ENCODE measurements at regions not wholly inside any gene's neighbourhood (a gene's known extent, or its start where the extent isn't known, plus 50 kb on each side); places are given as distances from the start of the nearest gene placed in this dataset.

DNA sequence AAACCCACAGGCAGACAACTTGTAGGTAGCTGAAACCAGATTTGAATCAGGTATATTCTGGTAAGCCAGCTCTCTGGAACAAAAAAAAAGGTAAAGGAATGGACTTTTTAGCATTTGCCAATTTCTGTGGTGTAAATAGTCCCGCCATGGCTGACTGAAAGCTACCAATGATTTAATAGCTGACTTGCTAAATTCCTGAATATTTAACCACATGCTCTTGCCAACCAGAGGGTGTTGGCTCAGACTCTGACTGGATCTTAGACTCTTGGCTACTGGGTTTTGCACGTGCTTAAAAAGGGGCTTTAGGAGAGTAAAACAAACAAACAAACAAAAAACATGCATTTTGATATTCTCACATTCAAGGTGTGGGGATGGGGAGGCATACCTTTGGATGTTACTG is 600.0 kb upstream of the CDH4 start:
- no TSS peak for BruUV-seq (replicated peaks)
- H3K4me2 ChIP-seq (ENCODE audit: low read depth, low read length) = no peak overlapping the region
- no peak overlapping the region for H2BK20ac ChIP-seq (ENCODE audit: low read depth, low read length)
- H3K9me1 ChIP-seq (ENCODE audit: insufficient read depth, low read length) = no peaks in the 10 kb centered on the region
- dilution Hi-C loops (cut with HindIII; ENCODE audit: low sequenced_read_pairs, unreplicated experiment) = no loop called here
- no peaks in the 10 kb centered on the region for H3K4me1 ChIP-seq (ENCODE audit: control insufficient read depth, insufficient read depth, low read length)
- no peak overlapping the region for H2AK5ac ChIP-seq (ENCODE audit: low read depth, low read length)
- no peak overlapping the region for H4K8ac ChIP-seq (ENCODE audit: low read depth in 2 of 2, low read length in 2 of 2)
- no peaks in the 10 kb centered on the region for H3K27me3 ChIP-seq (ENCODE audit: control insufficient read depth, insufficient read depth, low read length)
- H2AFZ ChIP-seq (replicated peaks; ENCODE audit: low read length, poor library complexity) = no peak overlapping the region
- H3K9ac ChIP-seq (ENCODE audit: low read depth, low read length) = no peak overlapping the region
- no peak overlapping the region for H2AK9ac ChIP-seq (replicated peaks; ENCODE audit: low read depth, low read length, poor library complexity)
- H2BK5ac ChIP-seq (ENCODE audit: low read depth, low read length, poor library complexity, severe bottlenecking) = no peak overlapping the region
- no peak overlapping the region for H4K91ac ChIP-seq (ENCODE audit: insufficient read depth, low read depth, low read length)
- ChIA-PET CTCF (no interaction called here), POLR2A (ENCODE audit: unreplicated experiment) (no interaction called here)
- no CpG with 5 or more reads among the region's 2 CpGs for WGBS, 2 experiments (ENCODE audit: extremely low coverage in 2 of 2, insufficient read length in 1 of 2)
- H3K9me3 ChIP-seq (ENCODE audit: control insufficient read depth, insufficient read depth, low read length) = peaks cover 30% of the 10 kb centered on the region
- H3K79me1 ChIP-seq (ENCODE audit: low read depth in 1 of 2, low read length in 2 of 2) = no peaks in the 10 kb centered on the region
- H4K5ac ChIP-seq (ENCODE audit: low read depth, low read length) = no peak overlapping the region
- H3K4ac ChIP-seq (ENCODE audit: low read depth, low read length) = no peak overlapping the region
- no peaks in the 10 kb centered on the region for H4K20me1 ChIP-seq (ENCODE audit: insufficient read depth, low read length)
- in situ Hi-C loops (cut with MboI; ENCODE audit: low sequenced_read_pairs) = no loop called here
- intact Hi-C loops (cut with micrococcal nuclease) = no loop called here
- H3K14ac ChIP-seq (replicated peaks; ENCODE audit: low read depth, low read length) = no peak overlapping the region
- no peak overlapping the region for H2BK15ac ChIP-seq (ENCODE audit: low read depth, low read length)
- H3K23ac ChIP-seq (ENCODE audit: low read depth, low read length) = no peak overlapping the region
- H3K4me3 ChIP-seq (ENCODE audit: insufficient read depth, low read depth, low read length) = no peak overlapping the region
- H3K36me3 ChIP-seq (ENCODE audit: control insufficient read depth, insufficient read depth, low read length) = no peaks in the 10 kb centered on the region
- H2BK120ac ChIP-seq (ENCODE audit: low read depth, low read length) = no peak overlapping the region
- no peak for TF ChIP-seq RFX5 (IDR thresholded peaks at IDR 0.05; ENCODE audit: low read depth, low read length)
- no peak for TF ChIP-seq CEBPB (IDR thresholded peaks at IDR 0.05; ENCODE audit: low read depth, low read length)
- TF ChIP-seq NFE2L2 (IDR thresholded peaks at IDR 0.05; ENCODE audit: low read depth, low read length) = no peak
- TF ChIP-seq SMC3 (IDR thresholded peaks at IDR 0.05; ENCODE audit: low read depth, low read length) = no peak
- no peak for TF ChIP-seq MXI1 (IDR thresholded peaks at IDR 0.05; ENCODE audit: borderline replicate concordance, low read depth, low read length)
- H3K18ac ChIP-seq (ENCODE audit: low read depth, low read length) = no peak overlapping the region
- ATAC-seq (ENCODE audit: low read depth) (no peak), DNase-seq (no peak)
- H3K27ac ChIP-seq (ENCODE audit: insufficient read depth, low read length) = no peak overlapping the region
- H3K56ac ChIP-seq (ENCODE audit: extremely low read depth, insufficient read depth, low read length) = no peak overlapping the region
